WTC11 (cell line): ENCODE measurements at regions not wholly inside any gene's neighbourhood (a gene's known extent, or its start where the extent isn't known, plus 50 kb on each side); places are given as distances from the start of the nearest gene placed in this dataset.
A peak's percentile ranks its signal among the peaks of the same experiment; 100 is the strongest.

Source experiments
- ATAC-seq: fragments of 200-7000 bp; cut with Tn5 transposase; 2 replicates; pipeline ENCODE4 v1.10.0; 2021; ENCODE audit warnings: mild to moderate bottlenecking, moderate library complexity
- CTCF ChIA-PET: fragments of 300-600 bp; sonication (Branson Sonifier 250); formaldehyde crosslinking; loops from one replicate; lab custom pipeline; 2021; ENCODE audit warnings: antibody characterized with exemption; lab: Charles Lee
- POLR2A ChIA-PET: fragments of 350-600 bp; sonication (Branson Sonifier 250); formaldehyde crosslinking; loops from one replicate; lab custom pipeline; 2021; ENCODE audit warnings: antibody characterized with exemption; lab: Charles Lee
- DNase-seq: peaks from one replicate; pipeline ENCODE4 v3.0.0; 2021; ENCODE audit warnings: low spot score
- H3K27ac Mint-ChIP-seq: 2 replicates; pipeline ENCODE4 v1.8.0; 2021; ENCODE audit warnings: mixed read lengths
- H3K27me3 Mint-ChIP-seq: 2 replicates; pipeline ENCODE4 v1.8.0; 2021; ENCODE audit warnings: low read depth, mild to moderate bottlenecking, moderate library complexity, mixed read lengths
- H3K36me3 Mint-ChIP-seq: 2 replicates; pipeline ENCODE4 v1.8.0; 2021; ENCODE audit warnings: mixed read lengths
- H3K4me1 Mint-ChIP-seq: 2 replicates; pipeline ENCODE4 v1.8.0; 2022; ENCODE audit warnings: mixed read lengths
- H3K4me3 Mint-ChIP-seq: 2 replicates; pipeline ENCODE4 v1.8.0; 2021; ENCODE audit warnings: mild to moderate bottlenecking, moderate library complexity, mixed read lengths
- H3K9me3 Mint-ChIP-seq: 2 replicates; pipeline ENCODE4 v1.8.0; 2021; ENCODE audit warnings: mixed read lengths
- ATF2 ChIP-seq: sonication (generic); formaldehyde crosslinking; IDR thresholded peaks from 2 replicates; pipeline ENCODE4 v1.8.1; 2022; ENCODE audit warnings: low read depth, missing genetic modification reagents, borderline replicate concordance
- ATF3 ChIP-seq: sonication (generic); formaldehyde crosslinking; conservative IDR thresholded peaks from 2 replicates; pipeline ENCODE4 v1.8.1; 2022; ENCODE audit warnings: mild to moderate bottlenecking, missing genetic modification reagents
- E2F4 ChIP-seq: sonication (generic); formaldehyde crosslinking; IDR thresholded peaks from 2 replicates; pipeline ENCODE4 v1.8.1; 2022; ENCODE audit warnings: low read depth, mild to moderate bottlenecking, moderate library complexity, missing genetic modification reagents, borderline replicate concordance
- FOXP1 ChIP-seq: sonication (generic); formaldehyde crosslinking; IDR thresholded peaks from 2 replicates; pipeline ENCODE4 v1.8.0; 2022; ENCODE audit warnings: missing genetic modification reagents, mild to moderate bottlenecking, moderate library complexity, borderline replicate concordance
- JAZF1 ChIP-seq: fragments of 250-450 bp; sonication (Bioruptor Pico); IDR thresholded peaks from 2 replicates; pipeline ENCODE4 v1.9.0; 2021; ENCODE audit warnings: moderate library complexity, mild to moderate bottlenecking, inconsistent platforms
- MXD4 ChIP-seq: fragments of 250-450 bp; sonication (Bioruptor Pico); IDR thresholded peaks from 2 replicates; pipeline ENCODE4 v1.8.0; 2021; ENCODE audit warnings: mild to moderate bottlenecking, moderate library complexity, borderline replicate concordance
- NR1H2 ChIP-seq: sonication (generic); formaldehyde crosslinking; IDR thresholded peaks from 2 replicates; pipeline ENCODE4 v1.9.0; 2021; ENCODE audit warnings: mild to moderate bottlenecking, moderate library complexity, missing genetic modification reagents
- ZNF512 ChIP-seq: sonication (generic); formaldehyde crosslinking; IDR thresholded peaks from 2 replicates; pipeline ENCODE4 v1.8.1; 2022; ENCODE audit warnings: missing genetic modification reagents, borderline replicate concordance
- ZNF532 ChIP-seq: fragments of 250-450 bp; sonication (Bioruptor Pico); IDR thresholded peaks from 2 replicates; pipeline ENCODE4 v1.9.0; 2021; ENCODE audit warnings: mild to moderate bottlenecking, borderline replicate concordance

GRCh38 chrX:773292-774025 is 142.9 kb downstream of the SHOX start:
- no peaks in the 10 kb centered on the region; the same call in none of the 2 replicates for H3K27me3 Mint-ChIP-seq
- H3K9me3 Mint-ChIP-seq: no peaks in the 10 kb centered on the region
- ATAC-seq: no peak

More at GRCh38 chrX:773292-774025, 142.9 kb downstream of the SHOX start:
- no peaks in the 10 kb centered on the region for H3K36me3 Mint-ChIP-seq
- POLR2A ChIA-PET: no interaction called here
- CTCF ChIA-PET: no interaction called here
- H3K4me3 Mint-ChIP-seq: no peak overlapping the region
- DNase-seq: no peak
- H3K4me1 Mint-ChIP-seq: peaks cover 23% of the 10 kb centered on the region
- TF ChIP-seq ATF3 (CRISPR knock-in tag) (no peak), NR1H2 (CRISPR knock-in tag) (no peak), E2F4 (CRISPR knock-in tag) (no peak), ZNF532 (no peak), ZNF512 (CRISPR knock-in tag) (peak; percentile 93; the same call in 1 of the 2 replicates), ATF2 (CRISPR knock-in tag) (no peak), JAZF1 (no peak), FOXP1 (CRISPR knock-in tag) (no peak), MXD4 (no peak)
- H3K27ac Mint-ChIP-seq: no peak overlapping the region
